ENCODE measurements at regions not wholly inside any gene's neighbourhood (a gene's known extent, or its start where the extent isn't known, plus 50 kb on each side); places are given as distances from the start of the nearest gene placed in this dataset.
A peak's percentile ranks its signal among the peaks of the same experiment; 100 is the strongest.

DNA sequence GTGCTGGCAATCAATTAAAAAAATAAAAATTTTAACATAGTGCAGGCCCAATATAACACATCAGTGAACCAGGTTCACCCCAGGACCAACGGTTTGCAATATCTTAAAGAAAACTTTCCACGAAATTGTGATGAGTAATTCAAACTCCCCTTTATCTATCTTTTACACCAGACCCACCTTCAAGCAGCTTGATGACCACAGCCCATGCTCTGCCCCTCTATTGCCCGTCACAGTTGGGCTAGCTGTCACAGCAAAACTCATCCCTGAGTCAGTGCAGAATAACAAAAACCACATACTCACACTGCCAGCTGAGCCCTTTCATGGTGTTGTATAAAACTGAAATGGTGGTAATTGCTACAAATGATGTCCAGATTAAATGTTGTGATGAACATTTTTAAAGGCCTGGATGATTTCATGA is 112.5 kb upstream of the CREB1 start (continued):
- TF ChIP-seq, protein P1, sequence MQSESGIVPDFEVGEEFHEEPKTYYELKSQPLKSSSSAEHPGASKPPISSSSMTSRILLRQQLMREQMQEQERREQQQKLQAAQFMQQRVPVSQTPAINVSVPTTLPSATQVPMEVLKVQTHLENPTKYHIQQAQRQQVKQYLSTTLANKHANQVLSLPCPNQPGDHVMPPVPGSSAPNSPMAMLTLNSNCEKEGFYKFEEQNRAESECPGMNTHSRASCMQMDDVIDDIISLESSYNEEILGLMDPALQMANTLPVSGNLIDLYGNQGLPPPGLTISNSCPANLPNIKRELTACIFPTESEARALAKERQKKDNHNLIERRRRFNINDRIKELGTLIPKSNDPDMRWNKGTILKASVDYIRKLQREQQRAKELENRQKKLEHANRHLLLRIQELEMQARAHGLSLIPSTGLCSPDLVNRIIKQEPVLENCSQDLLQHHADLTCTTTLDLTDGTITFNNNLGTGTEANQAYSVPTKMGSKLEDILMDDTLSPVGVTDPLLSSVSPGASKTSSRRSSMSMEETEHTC (IDR thresholded peaks at IDR 0.05), result no peak
- TF ChIP-seq MECOM (CRISPR knock-in tag; IDR thresholded peaks at IDR 0.05) (peak; percentile 80), CBX1 (IDR thresholded peaks at IDR 0.05; ENCODE audit: low read depth) (no peak), TAL1 (IDR thresholded peaks at IDR 0.05) (peak; percentile 78), SMARCB1 (IDR thresholded peaks at IDR 0.05; ENCODE audit: insufficient read length, low read depth) (no peak), CREB1 (IDR thresholded peaks at IDR 0.05) (peak; percentile 74), CREB1 (CRISPR knock-in tag; IDR thresholded peaks at IDR 0.05) (no peak), NCOR1 (IDR thresholded peaks at IDR 0.05) (peak; percentile 86), DPF2 (IDR thresholded peaks at IDR 0.05) (peak; percentile 93), ZNF12 (CRISPR knock-in tag; IDR thresholded peaks at IDR 0.05) (0 out of 2 replicates have a peak, but pooled peaks have one; percentile 55), FOXA1 (IDR thresholded peaks at IDR 0.05; ENCODE audit: borderline replicate concordance) (no peak), BRD9 (IDR thresholded peaks at IDR 0.05; ENCODE audit: low read depth, partially characterized antibody) (peak; percentile 48), ZBTB7A (IDR thresholded peaks at IDR 0.05; ENCODE audit: borderline replicate concordance, control insufficient read depth, low read depth, low read length) (peak; percentile 55; the same call in 1 of the 2 replicates), KDM1A (IDR thresholded peaks at IDR 0.05) (peak; percentile 53 to 65; a peak in 3 of 4 replicates)
- TF ChIP-seq, protein P2, sequence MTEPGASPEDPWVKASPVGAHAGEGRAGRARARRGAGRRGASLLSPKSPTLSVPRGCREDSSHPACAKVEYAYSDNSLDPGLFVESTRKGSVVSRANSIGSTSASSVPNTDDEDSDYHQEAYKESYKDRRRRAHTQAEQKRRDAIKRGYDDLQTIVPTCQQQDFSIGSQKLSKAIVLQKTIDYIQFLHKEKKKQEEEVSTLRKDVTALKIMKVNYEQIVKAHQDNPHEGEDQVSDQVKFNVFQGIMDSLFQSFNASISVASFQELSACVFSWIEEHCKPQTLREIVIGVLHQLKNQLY (CRISPR knock-in tag; conservative IDR thresholded peaks at IDR 0.05), result no peak
- TF ChIP-seq, protein P3, sequence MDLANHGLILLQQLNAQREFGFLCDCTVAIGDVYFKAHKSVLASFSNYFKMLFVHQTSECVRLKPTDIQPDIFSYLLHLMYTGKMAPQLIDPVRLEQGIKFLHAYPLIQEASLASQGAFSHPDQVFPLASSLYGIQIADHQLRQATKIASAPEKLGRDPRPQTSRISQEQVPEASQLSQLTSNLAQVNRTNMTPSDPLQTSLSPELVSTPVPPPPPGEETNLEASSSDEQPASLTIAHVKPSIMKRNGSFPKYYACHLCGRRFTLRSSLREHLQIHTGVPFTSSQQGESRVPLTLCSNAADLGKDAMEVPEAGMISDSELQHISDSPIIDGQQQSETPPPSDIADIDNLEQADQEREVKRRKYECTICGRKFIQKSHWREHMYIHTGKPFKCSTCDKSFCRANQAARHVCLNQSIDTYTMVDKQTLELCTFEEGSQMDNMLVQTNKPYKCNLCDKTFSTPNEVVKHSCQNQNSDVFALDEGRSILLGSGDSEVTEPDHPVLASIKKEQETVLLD (IDR thresholded peaks at IDR 0.05), result peak; percentile 71

Data from K562 (cell line).